ENCODE measurements at regions not wholly inside any gene's neighbourhood (a gene's known extent, or its start where the extent isn't known, plus 50 kb on each side); places are given as distances from the start of the nearest gene placed in this dataset.
A peak's percentile ranks its signal among the peaks of the same experiment; 100 is the strongest.
"Not testable (repeated sequence)": the region's sequence is repeated elsewhere in the genome, so short reads cannot be mapped to it uniquely, and the experiment has no call there.

- DNase-seq, result peak; percentile 60
- Histone ChIP-seq H3K4me3 (no peak overlapping the region), H3K36me3 (peaks cover 4% of the 10 kb centered on the region; the same call in 1 of the 2 replicates), H3K9me3 (no peaks in the 10 kb centered on the region), H3K27me3 (no peaks in the 10 kb centered on the region)
Observed at GRCh38 chr20:28562510-28562898, 2695.0 kb upstream of the DEFB115 start.

GRCh38 chr20:28562899-28563521 is 2694.5 kb upstream of the DEFB115 start:
- DNase-seq, result peak; percentile 71
- H3K9me3 ChIP-seq, H3K4me3 ChIP-seq, H3K36me3 ChIP-seq, H3K27me3 ChIP-seq: not testable (repeated sequence)

GRCh38 chr20:28564024-28564423 is 2693.4 kb upstream of the DEFB115 start:
- H3K27me3 ChIP-seq, H3K36me3 ChIP-seq, H3K4me3 ChIP-seq, DNase-seq, H3K9me3 ChIP-seq: not testable (repeated sequence)

- not testable (repeated sequence) for H3K9me3 ChIP-seq, H3K27me3 ChIP-seq, DNase-seq, H3K4me3 ChIP-seq, H3K36me3 ChIP-seq
Observed at GRCh38 chr20:28564688-28565463, 2692.6 kb upstream of the DEFB115 start.

DNA sequence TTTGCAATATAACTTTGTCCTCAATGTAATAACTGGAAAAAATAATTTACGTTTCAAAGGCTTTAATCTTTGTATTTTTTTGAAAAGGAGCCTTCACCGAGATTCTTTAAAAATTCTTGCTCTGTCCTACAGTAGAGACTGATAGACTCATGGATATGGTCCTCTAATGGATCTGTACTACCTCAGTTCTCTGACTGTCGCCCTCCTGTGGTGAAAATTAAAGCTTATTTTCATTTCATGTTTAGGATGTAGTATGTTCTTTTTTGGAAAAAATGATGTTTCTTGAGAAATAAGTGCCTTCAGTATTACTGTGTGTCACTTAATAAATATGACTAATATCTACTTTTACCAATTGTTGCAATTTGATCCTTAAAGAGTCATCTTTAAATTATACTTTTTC is 2681.5 kb upstream of the DEFB115 start:
- H3K27me3 ChIP-seq, H3K36me3 ChIP-seq, DNase-seq, H3K9me3 ChIP-seq, H3K4me3 ChIP-seq: not testable (repeated sequence)

- not testable (repeated sequence) for H3K9me3 ChIP-seq, H3K36me3 ChIP-seq, DNase-seq, H3K27me3 ChIP-seq, H3K4me3 ChIP-seq
Observed at GRCh38 chr20:28591680-28592079, 2665.8 kb upstream of the DEFB115 start.

- not testable (repeated sequence) for DNase-seq, H3K27me3 ChIP-seq, H3K9me3 ChIP-seq, H3K36me3 ChIP-seq, H3K4me3 ChIP-seq
Observed at GRCh38 chr20:28593383-28593782, 2664.1 kb upstream of the DEFB115 start.

GRCh38 chr20:28594476-28594875 is 2663.0 kb upstream of the DEFB115 start:
- not testable (repeated sequence) for H3K4me3 ChIP-seq, H3K27me3 ChIP-seq, H3K9me3 ChIP-seq, H3K36me3 ChIP-seq, DNase-seq

DNA sequence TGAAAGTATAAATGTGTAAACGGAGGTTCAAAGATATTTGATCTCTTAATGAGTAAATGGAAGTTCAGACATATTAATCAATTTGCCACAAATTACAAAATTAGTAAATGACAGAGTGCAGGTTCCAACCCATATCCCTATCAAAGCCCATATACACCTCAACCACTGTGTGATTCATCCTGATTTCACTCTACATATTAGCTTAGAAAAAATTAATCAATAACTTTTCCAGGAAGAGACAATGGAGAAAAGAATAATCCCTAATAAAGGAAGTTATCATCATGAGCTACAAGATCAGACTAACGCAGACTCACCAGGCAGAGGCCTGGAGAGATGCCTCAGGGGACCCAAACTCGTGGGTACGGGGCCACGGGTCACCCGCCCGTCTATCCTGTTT is 2655.5 kb upstream of the DEFB115 start:
- not testable (repeated sequence) for H3K27me3 ChIP-seq, DNase-seq, H3K36me3 ChIP-seq, H3K9me3 ChIP-seq
- peak overlapping the region; percentile 82 for H3K4me3 ChIP-seq

DNA sequence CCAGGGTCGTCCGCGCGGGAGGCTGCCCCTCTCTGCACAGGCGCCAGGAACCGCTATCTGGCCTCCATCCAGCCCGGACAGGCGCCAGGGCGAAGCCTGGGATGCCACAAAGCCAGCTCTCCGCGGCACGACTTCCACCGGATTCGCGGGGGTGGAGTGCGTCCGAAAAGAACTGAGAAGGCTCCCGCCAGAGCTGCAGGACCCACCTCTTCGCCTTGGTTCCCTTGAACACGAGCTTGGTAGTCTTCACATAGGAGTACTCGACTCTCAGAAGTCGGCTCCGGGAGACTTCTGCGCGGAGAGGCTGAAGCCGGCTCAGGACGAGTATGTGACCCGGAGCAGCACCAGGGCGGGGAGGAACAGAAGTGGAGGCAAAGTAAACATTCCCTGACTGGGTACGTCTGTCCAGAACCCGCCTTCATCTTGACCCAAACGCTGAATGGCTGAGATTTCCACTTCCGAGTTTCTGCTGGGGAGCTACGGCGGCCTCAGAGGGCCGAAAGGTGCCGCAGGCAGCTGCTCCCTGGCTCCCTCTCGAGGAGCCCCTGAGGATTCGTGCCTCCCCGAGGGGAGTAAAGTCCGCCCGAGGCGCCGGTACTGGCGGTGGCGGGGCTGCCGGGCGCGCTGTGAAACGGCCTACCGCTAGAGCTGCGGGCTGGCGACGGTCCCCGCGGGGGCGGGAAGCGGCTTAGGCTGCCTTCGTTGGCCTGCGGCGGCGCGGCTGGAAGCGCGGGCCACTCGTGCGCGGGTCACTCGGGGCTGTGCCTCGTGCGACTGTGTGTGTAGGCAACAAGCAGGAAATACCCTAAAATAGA is 2654.9 kb upstream of the DEFB115 start:
- not testable (repeated sequence) for H3K9me3 ChIP-seq, H3K36me3 ChIP-seq, H3K27me3 ChIP-seq
- DNase-seq, result peak; percentile 91
- peak overlapping the region; percentile 82 for H3K4me3 ChIP-seq

- DNase-seq, H3K36me3 ChIP-seq, H3K9me3 ChIP-seq, H3K27me3 ChIP-seq: not testable (repeated sequence)
- H3K4me3 ChIP-seq, result peak overlapping the region; percentile 82
Observed at GRCh38 chr20:28603218-28603577, 2654.3 kb upstream of the DEFB115 start.

- no peaks in the 10 kb centered on the region for H3K27me3 ChIP-seq
- no peaks in the 10 kb centered on the region for H3K9me3 ChIP-seq
- H3K36me3 ChIP-seq, result no peaks in the 10 kb centered on the region
- DNase-seq, result no peak
- H3K4me3 ChIP-seq, result no peak overlapping the region
Observed at GRCh38 chr20:28616354-28616753, 2641.1 kb upstream of the DEFB115 start.

GRCh38 chr20:28619956-28620651 is 2637.4 kb upstream of the DEFB115 start:
- not testable (repeated sequence) for H3K9me3 ChIP-seq, H3K27me3 ChIP-seq, H3K36me3 ChIP-seq, DNase-seq, H3K4me3 ChIP-seq

DNA sequence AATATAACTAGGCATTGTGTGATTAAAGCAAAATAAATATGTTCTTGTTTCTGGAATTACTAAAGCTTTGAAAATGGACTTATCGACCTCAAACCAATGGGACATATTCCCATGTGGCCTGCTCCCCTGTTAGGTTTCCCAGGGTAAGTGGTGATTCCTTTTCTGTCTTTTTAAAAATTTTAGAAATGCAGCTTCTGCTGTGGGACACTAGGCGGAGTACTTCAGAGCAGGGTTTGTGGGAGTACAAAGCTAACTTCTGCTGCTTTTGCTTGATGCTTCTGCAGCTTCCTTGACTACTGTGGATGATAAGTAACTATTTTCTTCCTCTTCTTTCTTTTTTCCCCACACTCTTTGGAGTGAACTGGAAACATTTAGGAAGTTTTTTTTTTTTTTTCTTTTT is 2632.4 kb upstream of the DEFB115 start:
- H3K36me3 ChIP-seq, H3K9me3 ChIP-seq, H3K27me3 ChIP-seq, H3K4me3 ChIP-seq, DNase-seq: not testable (repeated sequence)

DNA sequence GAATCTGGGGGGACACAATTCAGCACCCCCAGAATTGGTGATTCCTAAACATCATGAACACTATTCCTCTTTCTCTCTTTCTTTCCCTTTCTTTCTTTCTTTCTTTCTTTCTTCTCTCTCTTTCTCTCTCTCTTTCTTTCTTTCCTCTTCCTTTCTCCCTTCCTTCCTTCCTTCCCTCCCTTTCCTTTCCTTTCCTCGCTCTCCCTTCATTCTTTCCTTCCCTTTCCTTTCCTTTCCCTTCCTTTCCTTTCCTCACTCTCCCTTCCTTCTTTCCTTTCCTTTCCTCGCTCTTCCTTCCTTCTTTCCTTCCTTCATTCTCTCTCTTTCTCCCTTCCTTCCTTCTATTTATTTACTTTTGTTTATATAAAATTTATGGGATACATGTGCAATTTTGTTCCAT is 2616.6 kb upstream of the DEFB115 start:
- not testable (repeated sequence) for H3K36me3 ChIP-seq, H3K27me3 ChIP-seq, H3K9me3 ChIP-seq, DNase-seq, H3K4me3 ChIP-seq

Data from MG63 (cell line).